ENCODE measurements at regions not wholly inside any gene's neighbourhood (a gene's known extent, or its start where the extent isn't known, plus 50 kb on each side); places are given as distances from the start of the nearest gene placed in this dataset.
"Not testable (repeated sequence)": the region's sequence is repeated elsewhere in the genome, so short reads cannot be mapped to it uniquely, and the experiment has no call there.

- no peaks in the 10 kb centered on the region for H3K9me3 Mint-ChIP-seq
- no peak overlapping the region for H3K27ac Mint-ChIP-seq
- no peak for ATAC-seq
- H3K36me3 Mint-ChIP-seq, result no peaks in the 10 kb centered on the region
- DNase-seq (ENCODE audit: low spot score in 2 of 2), result no peak
Measured at GRCh38 chr2:67888351-67889005, 174.3 kb downstream of the C1D start.

GRCh38 chr2:67889056-67889455, 173.7 kb downstream of the C1D start:
- H3K9me3 Mint-ChIP-seq, result peaks cover 0 to 2% of the 10 kb centered on the region in 2 donors
- no peak for DNase-seq (ENCODE audit: low spot score in 2 of 2)
- H3K27ac Mint-ChIP-seq, result no peak overlapping the region
- no peak for ATAC-seq
- no peaks in the 10 kb centered on the region for H3K36me3 Mint-ChIP-seq

- no peaks in the 10 kb centered on the region for H3K36me3 Mint-ChIP-seq
- peaks cover 0 to 5% of the 10 kb centered on the region in 2 donors for H3K9me3 Mint-ChIP-seq
- H3K27ac Mint-ChIP-seq, result no peak overlapping the region
- no peak for ATAC-seq
- no peak for DNase-seq (ENCODE audit: low spot score in 2 of 2)
Measured at GRCh38 chr2:67891642-67892041, 171.2 kb downstream of the C1D start.

- Mint-ChIP-seq H3K36me3 (no peaks in the 10 kb centered on the region), H3K27ac (no peak overlapping the region), H3K9me3 (peaks cover 0 to 5% of the 10 kb centered on the region in 2 donors)
- DNase-seq (ENCODE audit: low spot score in 2 of 2) (no peak), ATAC-seq (no peak)
Measured at GRCh38 chr2:67892339-67892846, 170.4 kb downstream of the C1D start.

GRCh38 chr2:67895227-67895941, 167.4 kb downstream of the C1D start:
- DNase-seq (ENCODE audit: low spot score in 2 of 2) (no peak), ATAC-seq (no peak)
- no peaks in the 10 kb centered on the region for H3K36me3 Mint-ChIP-seq
- no peak overlapping the region for H3K27ac Mint-ChIP-seq
- peaks cover 0 to 5% of the 10 kb centered on the region in 2 donors for H3K9me3 Mint-ChIP-seq

- H3K36me3 Mint-ChIP-seq, result no peaks in the 10 kb centered on the region
- peaks cover 0 to 5% of the 10 kb centered on the region in 2 donors for H3K9me3 Mint-ChIP-seq
Measured at GRCh38 chr2:67896076-67896475, 166.7 kb downstream of the C1D start.

GRCh38 chr2:67896476-67896875, 166.3 kb downstream of the C1D start:
- Mint-ChIP-seq H3K36me3 (no peaks in the 10 kb centered on the region), H3K9me3 (peaks cover 0 to 5% of the 10 kb centered on the region in 2 donors), H3K27ac (no peak overlapping the region)
- no peak for DNase-seq (ENCODE audit: low spot score in 2 of 2)
- no peak for ATAC-seq

More at GRCh38 chr2:67896076-67896475, 166.7 kb downstream of the C1D start:
- H3K27ac Mint-ChIP-seq, result no peak overlapping the region
- DNase-seq (ENCODE audit: low spot score in 2 of 2), result no peak
- ATAC-seq, result no peak

- no peak overlapping the region for H3K27ac Mint-ChIP-seq
- ATAC-seq, result no peak
- H3K36me3 Mint-ChIP-seq, result no peaks in the 10 kb centered on the region
- no peak for DNase-seq (ENCODE audit: low spot score in 2 of 2)
- peaks cover 0 to 5% of the 10 kb centered on the region in 2 donors for H3K9me3 Mint-ChIP-seq
Measured at GRCh38 chr2:67898595-67898994, 164.2 kb downstream of the C1D start.

GRCh38 chr2:67899187-67899586, 163.6 kb downstream of the C1D start:
- DNase-seq (ENCODE audit: low spot score in 2 of 2) (no peak), ATAC-seq (no peak)
- no peaks in the 10 kb centered on the region for H3K36me3 Mint-ChIP-seq
- H3K27ac Mint-ChIP-seq, result no peak overlapping the region
- H3K9me3 Mint-ChIP-seq, result peaks cover 0 to 2% of the 10 kb centered on the region in 2 donors

- DNase-seq (ENCODE audit: low spot score in 2 of 2), result no peak
- H3K36me3 Mint-ChIP-seq, result no peaks in the 10 kb centered on the region
- ATAC-seq, result no peak
- H3K9me3 Mint-ChIP-seq, result no peaks in the 10 kb centered on the region
- H3K27ac Mint-ChIP-seq, result no peak overlapping the region
Measured at GRCh38 chr2:67900826-67901225, 162.0 kb downstream of the C1D start.

- H3K27ac Mint-ChIP-seq, result no peak overlapping the region
- DNase-seq (ENCODE audit: low spot score in 2 of 2), result no peak
- no peaks in the 10 kb centered on the region for H3K36me3 Mint-ChIP-seq
- H3K9me3 Mint-ChIP-seq, result peaks cover 0 to 3% of the 10 kb centered on the region in 2 donors
- no peak for ATAC-seq
Measured at GRCh38 chr2:67904566-67904965, 158.2 kb downstream of the C1D start.

GRCh38 chr2:67904966-67905365, 157.8 kb downstream of the C1D start:
- no peaks in the 10 kb centered on the region for H3K36me3 Mint-ChIP-seq
- DNase-seq (ENCODE audit: low spot score in 2 of 2) (no peak), ATAC-seq (no peak)
- no peak overlapping the region for H3K27ac Mint-ChIP-seq
- peaks cover 0 to 3% of the 10 kb centered on the region in 2 donors for H3K9me3 Mint-ChIP-seq

- not testable (repeated sequence) for ATAC-seq; DNase-seq (ENCODE audit: low spot score in 2 of 2); H3K27ac Mint-ChIP-seq; H3K36me3 Mint-ChIP-seq; H3K9me3 Mint-ChIP-seq
Measured at GRCh38 chr2:67906547-67906946, 156.3 kb downstream of the C1D start.

GRCh38 chr2:67917332-67918054, 145.3 kb downstream of the C1D start:
- H3K36me3 Mint-ChIP-seq, result no peaks in the 10 kb centered on the region
- DNase-seq (ENCODE audit: low spot score in 2 of 2) (no peak), ATAC-seq (no peak)
- H3K27ac Mint-ChIP-seq, result no peak overlapping the region
- H3K9me3 Mint-ChIP-seq, result no peaks in the 10 kb centered on the region

GRCh38 chr2:67918471-67918870, 144.3 kb downstream of the C1D start:
- H3K27ac Mint-ChIP-seq, result no peak overlapping the region
- H3K9me3 Mint-ChIP-seq, result no peaks in the 10 kb centered on the region
- no peak for DNase-seq (ENCODE audit: low spot score in 2 of 2)
- ATAC-seq, result no peak
- H3K36me3 Mint-ChIP-seq, result no peaks in the 10 kb centered on the region

GRCh38 chr2:67919490-67919889, 143.3 kb downstream of the C1D start:
- Mint-ChIP-seq H3K27ac (no peak overlapping the region), H3K36me3 (no peaks in the 10 kb centered on the region), H3K9me3 (no peaks in the 10 kb centered on the region)
- DNase-seq (ENCODE audit: low spot score in 2 of 2), result no peak
- no peak for ATAC-seq

- H3K27ac Mint-ChIP-seq, result no peak overlapping the region
Measured at GRCh38 chr2:67922080-67922785, 140.6 kb downstream of the C1D start.

More at GRCh38 chr2:67922080-67922785, 140.6 kb downstream of the C1D start:
- DNase-seq (ENCODE audit: low spot score in 2 of 2) (no peak), ATAC-seq (no peak)
- no peaks in the 10 kb centered on the region for H3K9me3 Mint-ChIP-seq
- H3K36me3 Mint-ChIP-seq, result no peaks in the 10 kb centered on the region

All from activated naive CD4-positive, alpha-beta T cell treated with anti-CD3 and anti-CD28 coated beads, Interleukin-2, amount 50 U/mL, for 72 hours (primary cell).